Effector memory CD8-positive, alpha-beta T cell (primary cell): ENCODE measurements at regions not wholly inside any gene's neighbourhood (a gene's known extent, or its start where the extent isn't known, plus 50 kb on each side); places are given as distances from the start of the nearest gene placed in this dataset.

Source experiments
- ATAC-seq: fragments of 150-1000 bp; cut with Tn5 transposase; replicated peaks from 2 replicates; pipeline ENCODE4 v1.10.0; 2021; ENCODE audit warnings: mild to moderate bottlenecking, moderate library complexity
- DNase-seq, 3 experiments: peaks; one replicate each; pipeline ENCODE4 v3.0.0; 2021
- H3K27ac Mint-ChIP-seq, 2 donors: one replicate each; pipeline ENCODE4 v1.8.0; 2022; ENCODE audit warnings: mild to moderate bottlenecking in 2 of 2, mixed read lengths in 2 of 2, moderate library complexity in 2 of 2
- H3K27me3 Mint-ChIP-seq, 2 donors: one replicate each; pipeline ENCODE4 v1.8.0; 2022; ENCODE audit warnings: mixed read lengths in 2 of 2
- H3K36me3 Mint-ChIP-seq: one replicate; pipeline ENCODE4 v1.8.0; 2022; ENCODE audit warnings: mild to moderate bottlenecking, moderate library complexity, mixed read lengths; ENCODE audit not compliant: insufficient read depth
- H3K4me1 Mint-ChIP-seq, 2 donors: one replicate each; pipeline ENCODE4 v1.8.0; 2022; ENCODE audit warnings: low read depth in 2 of 2, mixed read lengths in 2 of 2
- H3K4me3 Mint-ChIP-seq, 2 donors: one replicate each; pipeline ENCODE4 v1.8.0; 2022; ENCODE audit warnings: mild to moderate bottlenecking in 2 of 2, mixed read lengths in 2 of 2, moderate library complexity in 2 of 2
- H3K9me3 Mint-ChIP-seq, 2 donors: one replicate each; pipeline ENCODE4 v1.8.0; 2022; ENCODE audit warnings: mixed read lengths in 2 of 2

DNA sequence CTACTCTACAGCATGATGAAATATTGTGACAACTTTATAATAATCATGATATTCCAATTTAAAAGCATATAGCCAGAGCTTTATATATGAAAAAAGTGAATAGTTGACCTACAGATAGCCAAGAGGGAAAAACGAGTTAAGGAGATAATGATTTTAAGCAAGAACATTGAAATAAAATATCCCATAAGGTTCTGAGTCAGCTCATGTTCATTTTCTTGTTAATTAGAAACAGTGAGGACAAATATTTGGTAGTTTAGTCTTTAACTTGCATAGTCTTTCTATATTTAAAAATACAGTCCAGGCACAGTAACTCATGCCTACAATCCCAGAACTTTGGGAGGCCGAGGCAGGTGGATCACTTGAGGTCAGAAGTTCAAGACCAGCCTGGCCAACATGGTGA is 55.8 kb upstream of the CDH6 start:
- Mint-ChIP-seq H3K27ac (no peak overlapping the region), H3K9me3 (no peaks in the 10 kb centered on the region), H3K4me1 (no peaks in the 10 kb centered on the region), H3K36me3 (no peaks in the 10 kb centered on the region), H3K27me3 (no peaks in the 10 kb centered on the region), H3K4me3 (no peak overlapping the region)
- ATAC-seq (no peak), DNase-seq (no peak)

- Mint-ChIP-seq H3K27ac (no peak overlapping the region), H3K4me3 (no peak overlapping the region), H3K4me1 (no peaks in the 10 kb centered on the region), H3K27me3 (no peaks in the 10 kb centered on the region), H3K9me3 (no peaks in the 10 kb centered on the region), H3K36me3 (no peaks in the 10 kb centered on the region)
- no peak for ATAC-seq
- DNase-seq, result no peak
Observed at GRCh38 chr5:31135542-31135941, 57.9 kb upstream of the CDH6 start.

DNA sequence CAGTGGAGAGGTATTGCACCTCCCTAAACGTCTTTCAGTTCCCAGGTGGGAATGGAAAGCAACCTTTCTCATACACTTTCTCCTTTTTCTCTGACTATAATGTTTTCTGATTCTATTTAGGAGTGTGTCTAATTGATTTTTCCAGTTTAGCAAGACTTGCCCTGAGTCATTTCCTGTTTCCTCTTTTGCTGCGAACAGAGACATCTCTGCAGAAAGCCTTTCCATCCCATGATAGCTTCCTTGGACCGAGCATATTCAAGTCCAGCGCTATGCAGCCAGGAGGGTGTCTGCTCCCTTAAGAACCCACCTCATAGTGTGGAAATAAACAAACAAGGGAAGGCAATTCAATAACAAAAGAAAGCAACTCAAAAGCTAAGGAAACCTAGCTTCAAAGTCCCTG is 60.0 kb upstream of the CDH6 start:
- no peaks in the 10 kb centered on the region for H3K36me3 Mint-ChIP-seq

GRCh38 chr5:31131381-31131891 is 62.0 kb upstream of the CDH6 start:
- DNase-seq (no peak), ATAC-seq (no peak)
- H3K27me3 Mint-ChIP-seq, result no peaks in the 10 kb centered on the region
- H3K9me3 Mint-ChIP-seq, result peaks cover 3 to 14% of the 10 kb centered on the region in 2 donors
- no peak overlapping the region for H3K27ac Mint-ChIP-seq
- no peak overlapping the region for H3K4me3 Mint-ChIP-seq
- H3K36me3 Mint-ChIP-seq, result no peaks in the 10 kb centered on the region
- no peaks in the 10 kb centered on the region for H3K4me1 Mint-ChIP-seq

More for the DNA sequence above, 60.0 kb upstream of the CDH6 start:
- no peak overlapping the region for H3K4me3 Mint-ChIP-seq
- H3K27ac Mint-ChIP-seq, result no peak overlapping the region
- H3K27me3 Mint-ChIP-seq, result no peaks in the 10 kb centered on the region
- DNase-seq (no peak), ATAC-seq (no peak)
- no peaks in the 10 kb centered on the region for H3K4me1 Mint-ChIP-seq
- peaks cover 2 to 8% of the 10 kb centered on the region in 2 donors for H3K9me3 Mint-ChIP-seq

- H3K27ac Mint-ChIP-seq, result no peak overlapping the region
- no peaks in the 10 kb centered on the region for H3K4me1 Mint-ChIP-seq
- DNase-seq (no peak), ATAC-seq (no peak)
- no peaks in the 10 kb centered on the region for H3K27me3 Mint-ChIP-seq
- no peak overlapping the region for H3K4me3 Mint-ChIP-seq
- no peaks in the 10 kb centered on the region for H3K36me3 Mint-ChIP-seq
- peaks cover 3 to 14% of the 10 kb centered on the region in 2 donors for H3K9me3 Mint-ChIP-seq
Observed at GRCh38 chr5:31130676-31131075, 62.8 kb upstream of the CDH6 start.

DNA sequence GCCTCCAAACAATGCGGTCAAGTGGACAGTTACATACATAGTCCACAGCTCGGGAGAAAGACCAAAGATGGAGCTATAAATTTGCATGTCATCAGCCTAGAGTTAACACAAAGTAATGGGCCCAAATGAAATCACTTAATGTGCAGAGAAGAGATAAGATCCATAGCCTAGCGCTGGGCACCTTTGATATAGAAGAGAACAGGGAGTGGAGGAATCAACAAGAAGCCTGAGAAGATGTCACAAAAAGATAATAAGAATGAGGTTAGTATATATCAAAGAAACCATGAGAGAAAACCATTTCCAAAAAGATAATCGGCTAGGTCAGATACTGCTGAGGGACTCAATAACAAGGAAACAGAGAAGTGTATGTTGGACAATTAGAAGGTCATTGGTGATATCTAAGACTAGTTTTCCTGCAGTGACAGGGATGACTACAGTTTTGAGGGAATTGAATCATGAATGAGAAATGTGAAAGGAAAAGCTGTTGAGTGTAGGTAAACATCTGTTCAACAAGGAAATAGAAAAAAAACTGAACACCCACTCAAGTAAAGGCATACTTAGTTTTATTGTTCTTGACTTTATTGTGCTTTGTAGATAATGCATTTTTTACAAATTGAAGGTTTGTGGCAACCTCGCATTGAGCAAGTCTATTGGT is 68.7 kb upstream of the CDH6 start:
- DNase-seq, result no peak
- no peak overlapping the region for H3K4me3 Mint-ChIP-seq
- H3K27me3 Mint-ChIP-seq, result no peaks in the 10 kb centered on the region
- no peak overlapping the region for H3K27ac Mint-ChIP-seq
- H3K36me3 Mint-ChIP-seq, result no peaks in the 10 kb centered on the region
- H3K4me1 Mint-ChIP-seq, result no peaks in the 10 kb centered on the region
- ATAC-seq, result no peak
- peaks cover 11 to 24% of the 10 kb centered on the region in 2 donors for H3K9me3 Mint-ChIP-seq

- DNase-seq (no peak), ATAC-seq (no peak)
- Mint-ChIP-seq H3K9me3 (peaks cover 10 to 20% of the 10 kb centered on the region in 2 donors), H3K27ac (no peak overlapping the region), H3K4me1 (no peaks in the 10 kb centered on the region), H3K36me3 (no peaks in the 10 kb centered on the region), H3K4me3 (no peak overlapping the region), H3K27me3 (no peaks in the 10 kb centered on the region)
Observed at GRCh38 chr5:31124026-31124425, 69.5 kb upstream of the CDH6 start.

GRCh38 chr5:31122998-31123951 is 70.2 kb upstream of the CDH6 start:
- ATAC-seq (no peak), DNase-seq (no peak)
- peaks cover 10 to 17% of the 10 kb centered on the region in 2 donors for H3K9me3 Mint-ChIP-seq
- no peaks in the 10 kb centered on the region for H3K4me1 Mint-ChIP-seq
- no peaks in the 10 kb centered on the region for H3K36me3 Mint-ChIP-seq
- no peak overlapping the region for H3K27ac Mint-ChIP-seq
- H3K4me3 Mint-ChIP-seq, result no peak overlapping the region
- H3K27me3 Mint-ChIP-seq, result no peaks in the 10 kb centered on the region

DNA sequence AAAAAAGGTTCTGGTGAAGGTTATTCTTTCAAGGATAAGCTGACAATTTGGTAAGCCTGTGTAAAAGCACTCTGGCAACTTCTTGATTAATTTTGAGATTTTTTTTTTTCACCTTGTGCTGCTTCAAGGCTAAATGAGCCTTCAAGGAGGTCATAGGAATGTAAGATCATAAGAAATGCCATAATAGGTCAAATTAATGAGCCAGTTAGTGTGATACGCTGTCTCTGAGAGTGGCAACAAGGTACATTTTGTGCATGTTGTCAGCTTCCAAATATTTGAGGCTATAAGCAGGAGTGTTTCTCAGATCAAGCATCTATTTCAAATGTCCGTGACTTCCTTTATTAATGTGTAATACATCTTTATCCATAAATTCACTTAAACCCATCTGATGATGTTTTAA is 72.3 kb upstream of the CDH6 start:
- Mint-ChIP-seq H3K4me3 (no peak overlapping the region), H3K9me3 (peaks cover 9 to 11% of the 10 kb centered on the region in 2 donors), H3K27me3 (no peaks in the 10 kb centered on the region), H3K4me1 (no peaks in the 10 kb centered on the region), H3K27ac (no peak overlapping the region), H3K36me3 (no peaks in the 10 kb centered on the region)
- DNase-seq (no peak), ATAC-seq (no peak)

DNA sequence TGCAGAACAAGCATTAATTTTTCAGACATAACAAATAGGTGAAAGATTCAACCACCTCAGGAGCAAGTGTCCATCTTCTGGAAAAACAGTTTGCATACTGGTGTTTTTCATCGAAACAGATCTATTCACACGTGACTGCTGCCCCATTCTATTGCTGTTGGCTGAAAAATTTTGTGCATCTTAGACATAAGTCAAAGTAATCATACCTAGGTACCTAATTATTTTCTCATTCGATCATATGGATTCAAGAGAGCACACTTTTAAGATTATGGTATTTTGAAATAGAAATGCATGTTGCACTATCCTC is 72.9 kb upstream of the CDH6 start:
- Mint-ChIP-seq H3K9me3 (peaks cover 9 to 11% of the 10 kb centered on the region in 2 donors), H3K36me3 (no peaks in the 10 kb centered on the region), H3K27me3 (no peaks in the 10 kb centered on the region), H3K27ac (no peak overlapping the region), H3K4me1 (no peaks in the 10 kb centered on the region), H3K4me3 (no peak overlapping the region)
- ATAC-seq (no peak), DNase-seq (no peak)

- Mint-ChIP-seq H3K27ac (no peak overlapping the region), H3K27me3 (no peaks in the 10 kb centered on the region), H3K4me3 (no peak overlapping the region), H3K9me3 (peaks cover 10 to 11% of the 10 kb centered on the region in 2 donors), H3K4me1 (no peaks in the 10 kb centered on the region), H3K36me3 (no peaks in the 10 kb centered on the region)
- DNase-seq (no peak), ATAC-seq (no peak)
Observed at GRCh38 chr5:31119938-31120641, 73.4 kb upstream of the CDH6 start.

- Mint-ChIP-seq H3K36me3 (no peaks in the 10 kb centered on the region), H3K27ac (no peak overlapping the region), H3K27me3 (no peaks in the 10 kb centered on the region), H3K4me3 (no peak overlapping the region), H3K9me3 (peaks cover 7 to 17% of the 10 kb centered on the region in 2 donors), H3K4me1 (no peaks in the 10 kb centered on the region)
- no peak for ATAC-seq
- DNase-seq, result no peak
Observed at GRCh38 chr5:31116466-31117031, 76.9 kb upstream of the CDH6 start.

DNA sequence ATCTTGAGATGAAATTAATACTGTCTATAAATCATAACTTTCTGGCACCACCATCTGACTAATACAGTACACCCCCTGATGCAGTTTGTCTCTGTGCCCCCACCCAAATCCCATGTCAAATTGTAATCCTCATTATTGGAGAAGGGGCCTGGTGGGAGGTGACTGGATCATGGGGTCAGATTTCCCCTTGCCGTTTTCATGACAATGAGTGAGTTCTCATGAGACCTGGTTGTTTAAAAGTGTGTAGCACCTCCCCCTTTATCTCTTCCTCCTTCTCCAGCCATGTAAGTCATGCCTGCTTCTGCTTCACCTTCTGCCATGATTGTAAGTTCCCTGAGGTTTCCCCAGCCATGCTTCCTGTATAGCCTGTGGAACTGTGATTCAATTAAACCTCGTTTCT is 78.7 kb upstream of the CDH6 start:
- Mint-ChIP-seq H3K27ac (no peak overlapping the region), H3K36me3 (no peaks in the 10 kb centered on the region), H3K27me3 (no peaks in the 10 kb centered on the region), H3K4me3 (no peak overlapping the region), H3K4me1 (no peaks in the 10 kb centered on the region), H3K9me3 (peaks cover 8 to 21% of the 10 kb centered on the region in 2 donors)
- DNase-seq (no peak), ATAC-seq (no peak)
